ENCODE measurements at regions not wholly inside any gene's neighbourhood (a gene's known extent, or its start where the extent isn't known, plus 50 kb on each side); places are given as distances from the start of the nearest gene placed in this dataset.

GRCh38 chr2:36044411-36044810, 311.2 kb upstream of the CRIM1 start:
- no TSS peak for BruUV-seq (replicated peaks)
- no peaks in the 10 kb centered on the region for H3K9me3 ChIP-seq (ENCODE audit: insufficient read depth, low read depth)
- no peaks in the 10 kb centered on the region for H3K4me1 ChIP-seq (replicated peaks; ENCODE audit: insufficient read depth)
- POLR2A ChIA-PET (ENCODE audit: unreplicated experiment): no interaction called here
- CTCF ChIA-PET: no interaction called here
- no peak overlapping the region for H3K27ac ChIP-seq
- TF ChIP-seq CTCF (conservative IDR thresholded peaks at IDR 0.05) (no peak), EZH2 (IDR thresholded peaks at IDR 0.05; ENCODE audit: low read depth) (no peak)
- DNase-seq: no peak
- no peak overlapping the region for H2AFZ ChIP-seq
- no peaks in the 10 kb centered on the region for H4K20me1 ChIP-seq (ENCODE audit: insufficient read depth)
- H3K4me2 ChIP-seq: no peak overlapping the region
- no peak overlapping the region for H3K4me3 ChIP-seq
- no peaks in the 10 kb centered on the region for H3K79me2 ChIP-seq (ENCODE audit: low read depth)
- H3K27me3 ChIP-seq (ENCODE audit: insufficient read depth, low read depth): no peaks in the 10 kb centered on the region
- H3F3A ChIP-seq (ENCODE audit: insufficient read depth, low read depth): no peaks in the 10 kb centered on the region
- no peaks in the 10 kb centered on the region for H3K36me3 ChIP-seq (ENCODE audit: low read depth)
- no peaks in the 10 kb centered on the region for H3K9me2 ChIP-seq (ENCODE audit: insufficient read depth)
- intact Hi-C loops (cut with micrococcal nuclease; ENCODE audit: unreplicated experiment): no loop called here

GRCh38 chr2:36035137-36035536, 320.4 kb upstream of the CRIM1 start:
- TF ChIP-seq CTCF (conservative IDR thresholded peaks at IDR 0.05) (no peak), EZH2 (IDR thresholded peaks at IDR 0.05; ENCODE audit: low read depth) (no peak)
- Histone ChIP-seq H3K79me2 (ENCODE audit: low read depth) (no peaks in the 10 kb centered on the region), H3K9me2 (ENCODE audit: insufficient read depth) (no peaks in the 10 kb centered on the region), H4K20me1 (ENCODE audit: insufficient read depth) (no peaks in the 10 kb centered on the region), H3K4me2 (no peak overlapping the region), H3K36me3 (ENCODE audit: low read depth) (no peaks in the 10 kb centered on the region), H3K27me3 (ENCODE audit: insufficient read depth, low read depth) (no peaks in the 10 kb centered on the region), H3K27ac (no peak overlapping the region), H2AFZ (no peak overlapping the region), H3K4me3 (no peak overlapping the region), H3K9me3 (ENCODE audit: insufficient read depth, low read depth) (no peaks in the 10 kb centered on the region), H3K4me1 (replicated peaks; ENCODE audit: insufficient read depth) (no peaks in the 10 kb centered on the region), H3F3A (ENCODE audit: insufficient read depth, low read depth) (no peaks in the 10 kb centered on the region)
- CTCF ChIA-PET: no interaction called here
- no TSS peak for BruUV-seq (replicated peaks)
- intact Hi-C loops (cut with micrococcal nuclease; ENCODE audit: unreplicated experiment): no loop called here
- no peak for DNase-seq
- POLR2A ChIA-PET (ENCODE audit: unreplicated experiment): no interaction called here

- H3K4me3 ChIP-seq: no peak overlapping the region
- H3K4me1 ChIP-seq (replicated peaks; ENCODE audit: insufficient read depth): no peaks in the 10 kb centered on the region
- no peaks in the 10 kb centered on the region for H3K36me3 ChIP-seq (ENCODE audit: low read depth)
- H3K9me2 ChIP-seq (ENCODE audit: insufficient read depth): no peaks in the 10 kb centered on the region
- no peaks in the 10 kb centered on the region for H3K9me3 ChIP-seq (ENCODE audit: insufficient read depth, low read depth)
- CTCF ChIA-PET: no interaction called here
- TF ChIP-seq CTCF (conservative IDR thresholded peaks at IDR 0.05): no peak
- TF ChIP-seq EZH2 (IDR thresholded peaks at IDR 0.05; ENCODE audit: low read depth): no peak
- no peaks in the 10 kb centered on the region for H3K27me3 ChIP-seq (ENCODE audit: insufficient read depth, low read depth)
- H3K79me2 ChIP-seq (ENCODE audit: low read depth): no peaks in the 10 kb centered on the region
- no peak overlapping the region for H3K4me2 ChIP-seq
- no peak for DNase-seq
- no TSS peak for BruUV-seq (replicated peaks)
- H4K20me1 ChIP-seq (ENCODE audit: insufficient read depth): no peaks in the 10 kb centered on the region
- no peak overlapping the region for H2AFZ ChIP-seq
- POLR2A ChIA-PET (ENCODE audit: unreplicated experiment): no interaction called here
- no peak overlapping the region for H3K27ac ChIP-seq
- no peaks in the 10 kb centered on the region for H3F3A ChIP-seq (ENCODE audit: insufficient read depth, low read depth)
- intact Hi-C loops (cut with micrococcal nuclease; ENCODE audit: unreplicated experiment): no loop called here
These were observed 323.5 kb upstream of the CRIM1 start for GRCh38 chr2:36032046-36032445.

Measured in PC-9 (cell line).